Natural killer cell (primary cell): ENCODE measurements at regions not wholly inside any gene's neighbourhood (a gene's known extent, or its start where the extent isn't known, plus 50 kb on each side); places are given as distances from the start of the nearest gene placed in this dataset.

Source experiments
- ATAC-seq, 3 donors: fragments of 150-1000 bp in 2 of 3; fragments of 200-7000 bp in 1 of 3; cut with Tn5 transposase; 1 replicate in 1 of 3; 2 replicates in 2 of 3; pipeline ENCODE4 v1.10.0; 2021; ENCODE audit warnings: mild to moderate bottlenecking in 2 of 3, moderate library complexity in 2 of 3
- DNase-seq, 2 donors: peaks; one replicate each; pipeline versions ENCODE4 v3.0.0 to v3.0.0-alpha.2; 2013 to 2021; ENCODE audit warnings: mixed read lengths in 1 of 2
- H3K27ac ChIP-seq: one replicate; pipeline ENCODE4 v1.5.1; 2013; ENCODE audit warnings: mild to moderate bottlenecking, low read length
- H3K27me3 ChIP-seq: one replicate; pipeline ENCODE4 v1.6.1; 2013; ENCODE audit warnings: low read length; ENCODE audit not compliant: control insufficient read depth, insufficient read depth
- H3K36me3 ChIP-seq: one replicate; pipeline ENCODE4 v1.6.1; 2013; ENCODE audit warnings: low read length; ENCODE audit not compliant: control insufficient read depth, insufficient read depth
- H3K4me1 ChIP-seq: one replicate; pipeline ENCODE4 v1.6.1; 2013; ENCODE audit warnings: low read length; ENCODE audit not compliant: control insufficient read depth, insufficient read depth
- H3K4me3 ChIP-seq: one replicate; pipeline ENCODE4 v1.5.1; 2013; ENCODE audit warnings: low read length
- H3K9me3 ChIP-seq: one replicate; pipeline ENCODE4 v1.6.1; 2013; ENCODE audit warnings: low read length; ENCODE audit not compliant: control insufficient read depth, insufficient read depth
- H3K27ac Mint-ChIP-seq, 2 donors: one replicate each; pipeline ENCODE4 v1.8.0; 2022; ENCODE audit warnings: mild to moderate bottlenecking in 2 of 2, mixed read lengths in 2 of 2, moderate library complexity in 1 of 2
- H3K27me3 Mint-ChIP-seq, 2 donors: one replicate each; pipeline ENCODE4 v1.8.0; 2022; ENCODE audit warnings: low read depth in 2 of 2, mixed read lengths in 2 of 2
- H3K36me3 Mint-ChIP-seq: one replicate; pipeline ENCODE4 v1.8.0; 2022; ENCODE audit warnings: mixed read lengths
- H3K4me1 Mint-ChIP-seq, 2 donors: one replicate each; pipeline ENCODE4 v1.8.0; 2022; ENCODE audit warnings: mixed read lengths in 2 of 2
- H3K4me3 Mint-ChIP-seq: one replicate; pipeline ENCODE4 v1.8.0; 2022; ENCODE audit warnings: mild to moderate bottlenecking, moderate library complexity, mixed read lengths
- H3K9me3 Mint-ChIP-seq, 2 donors: one replicate each; pipeline ENCODE4 v1.8.0; 2022; ENCODE audit warnings: mixed read lengths in 2 of 2
- WGBS: methylation state at CpG from one replicate; pipeline ENCODE4 v1.1.7; 2013; ENCODE audit warnings: missing lambda C conversion rate; ENCODE audit not compliant: insufficient coverage; 5-methylcytosine and 5-hydroxymethylcytosine counted together
- intact Hi-C: fragments of 100-400 bp; cut with micrococcal nuclease; formaldehyde crosslinking; loops from one replicate; pipeline ENCODE4 v1.14.2; 2022
- TF ChIP-seq, protein P1 (sequence below): fragments of 200-600 bp; IDR thresholded peaks from one replicate; pipeline ENCODE4 v1.8.0; 2022; ENCODE audit warnings: antibody characterized with exemption

DNA sequence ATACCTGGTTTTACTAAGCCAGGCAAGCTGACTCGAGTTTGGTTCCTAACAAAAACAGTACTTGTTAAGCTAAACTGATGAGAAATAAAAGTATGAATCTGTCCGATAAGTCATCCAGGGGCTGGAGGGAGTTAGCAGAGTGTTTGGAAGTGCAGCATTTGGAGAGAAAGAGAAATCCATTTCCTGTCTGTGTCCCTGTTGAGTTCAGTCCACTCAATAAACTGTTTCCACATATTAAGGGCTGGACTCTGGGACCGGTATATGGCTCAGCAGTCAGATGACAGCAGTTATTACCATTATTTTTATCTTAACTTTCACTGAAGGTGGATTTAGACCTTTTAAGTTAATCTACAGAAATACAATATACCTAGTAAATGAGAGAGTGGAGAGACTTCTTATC lies 130.6 kb upstream of the ADRA1B start:
- Mint-ChIP-seq H3K4me3 (no peak overlapping the region), H3K4me1 (no peaks in the 10 kb centered on the region), H3K9me3 (no peaks in the 10 kb centered on the region), H3K27ac (no peak overlapping the region), H3K36me3 (no peaks in the 10 kb centered on the region), H3K27me3 (peaks cover 9 to 48% of the 10 kb centered on the region in 2 donors)
- no peak for DNase-seq
- Histone ChIP-seq H3K27me3 (no peaks in the 10 kb centered on the region), H3K27ac (no peak overlapping the region), H3K9me3 (no peaks in the 10 kb centered on the region), H3K36me3 (no peaks in the 10 kb centered on the region), H3K4me1 (no peaks in the 10 kb centered on the region), H3K4me3 (no peak overlapping the region)
- WGBS, result 84% methylated on average over 2 of the region's 3 CpGs
- no peak for ATAC-seq
- TF ChIP-seq, protein P1, sequence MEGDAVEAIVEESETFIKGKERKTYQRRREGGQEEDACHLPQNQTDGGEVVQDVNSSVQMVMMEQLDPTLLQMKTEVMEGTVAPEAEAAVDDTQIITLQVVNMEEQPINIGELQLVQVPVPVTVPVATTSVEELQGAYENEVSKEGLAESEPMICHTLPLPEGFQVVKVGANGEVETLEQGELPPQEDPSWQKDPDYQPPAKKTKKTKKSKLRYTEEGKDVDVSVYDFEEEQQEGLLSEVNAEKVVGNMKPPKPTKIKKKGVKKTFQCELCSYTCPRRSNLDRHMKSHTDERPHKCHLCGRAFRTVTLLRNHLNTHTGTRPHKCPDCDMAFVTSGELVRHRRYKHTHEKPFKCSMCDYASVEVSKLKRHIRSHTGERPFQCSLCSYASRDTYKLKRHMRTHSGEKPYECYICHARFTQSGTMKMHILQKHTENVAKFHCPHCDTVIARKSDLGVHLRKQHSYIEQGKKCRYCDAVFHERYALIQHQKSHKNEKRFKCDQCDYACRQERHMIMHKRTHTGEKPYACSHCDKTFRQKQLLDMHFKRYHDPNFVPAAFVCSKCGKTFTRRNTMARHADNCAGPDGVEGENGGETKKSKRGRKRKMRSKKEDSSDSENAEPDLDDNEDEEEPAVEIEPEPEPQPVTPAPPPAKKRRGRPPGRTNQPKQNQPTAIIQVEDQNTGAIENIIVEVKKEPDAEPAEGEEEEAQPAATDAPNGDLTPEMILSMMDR, result no peak
- intact Hi-C loops, result no loop called here

- H3K9me3 Mint-ChIP-seq, result no peaks in the 10 kb centered on the region
- ATAC-seq, result no peak
Observed at GRCh38 chr5:159786201-159786600, 130.1 kb upstream of the ADRA1B start.

DNA sequence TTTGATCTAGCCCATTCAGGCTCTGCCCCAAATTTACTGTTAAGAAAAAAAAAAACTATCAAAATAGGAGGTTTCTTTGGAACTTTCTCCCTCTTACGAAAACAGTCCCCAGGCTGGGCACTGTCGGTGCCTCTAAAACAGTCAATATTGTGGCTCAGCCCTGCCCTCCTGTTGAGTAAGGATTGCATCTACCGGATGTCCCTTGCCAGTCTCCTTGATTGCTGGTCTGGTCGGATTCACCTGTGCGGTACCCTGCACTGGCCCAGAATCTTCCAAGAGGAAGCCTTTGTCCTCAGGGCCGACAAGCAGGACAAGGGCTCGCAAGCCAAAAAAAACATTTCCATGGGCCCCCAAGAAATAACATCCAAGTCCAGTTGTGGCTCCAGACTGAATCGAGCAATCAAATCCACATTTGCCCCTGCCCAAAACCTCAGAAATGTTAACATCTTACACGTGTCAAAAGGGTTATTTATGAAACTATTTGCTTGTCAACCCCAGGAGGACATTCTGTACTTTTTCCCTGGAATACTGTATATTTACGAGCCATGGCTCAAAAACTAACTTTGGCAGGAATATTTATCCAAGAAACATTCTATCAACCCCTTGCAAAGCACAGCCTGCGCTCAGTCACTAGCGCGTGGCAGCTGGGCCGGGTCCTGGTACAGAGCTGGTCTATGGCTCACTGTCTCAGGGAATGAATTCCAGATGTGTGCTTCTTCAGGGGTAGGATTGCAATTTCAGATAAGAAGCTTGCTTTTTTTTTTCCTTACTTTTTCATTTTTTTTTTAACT lies 129.2 kb upstream of the ADRA1B start:
- Mint-ChIP-seq H3K36me3 (no peaks in the 10 kb centered on the region), H3K9me3 (no peaks in the 10 kb centered on the region), H3K27me3 (peaks cover 9 to 38% of the 10 kb centered on the region in 2 donors), H3K4me3 (no peak overlapping the region), H3K4me1 (no peaks in the 10 kb centered on the region), H3K27ac (no peak overlapping the region)
- TF ChIP-seq, protein P1, result no peak
- Histone ChIP-seq H3K9me3 (no peaks in the 10 kb centered on the region), H3K27ac (no peak overlapping the region), H3K4me3 (no peak overlapping the region), H3K27me3 (no peaks in the 10 kb centered on the region), H3K36me3 (no peaks in the 10 kb centered on the region), H3K4me1 (no peaks in the 10 kb centered on the region)
- intact Hi-C loops, result no loop called here
- ATAC-seq (no peak), DNase-seq (no peak)
- 93% methylated on average over 14 of the region's 14 CpGs for WGBS

More at GRCh38 chr5:159786201-159786600, 130.1 kb upstream of the ADRA1B start:
- no peaks in the 10 kb centered on the region for H3K9me3 ChIP-seq
- WGBS, result 90% methylated on average over 3 of the region's 3 CpGs
- H3K36me3 Mint-ChIP-seq, result no peaks in the 10 kb centered on the region
- H3K4me3 ChIP-seq, result no peak overlapping the region
- H3K27ac ChIP-seq, result no peak overlapping the region
- no peak for DNase-seq
- no peaks in the 10 kb centered on the region for H3K36me3 ChIP-seq
- H3K27me3 Mint-ChIP-seq, result peaks cover 9 to 47% of the 10 kb centered on the region in 2 donors
- H3K4me1 ChIP-seq, result no peaks in the 10 kb centered on the region
- intact Hi-C loops, result no loop called here
- TF ChIP-seq, protein P1, result no peak
- H3K4me3 Mint-ChIP-seq, result no peak overlapping the region
- no peaks in the 10 kb centered on the region for H3K27me3 ChIP-seq
- H3K27ac Mint-ChIP-seq, result no peak overlapping the region
- H3K4me1 Mint-ChIP-seq, result no peaks in the 10 kb centered on the region

DNA sequence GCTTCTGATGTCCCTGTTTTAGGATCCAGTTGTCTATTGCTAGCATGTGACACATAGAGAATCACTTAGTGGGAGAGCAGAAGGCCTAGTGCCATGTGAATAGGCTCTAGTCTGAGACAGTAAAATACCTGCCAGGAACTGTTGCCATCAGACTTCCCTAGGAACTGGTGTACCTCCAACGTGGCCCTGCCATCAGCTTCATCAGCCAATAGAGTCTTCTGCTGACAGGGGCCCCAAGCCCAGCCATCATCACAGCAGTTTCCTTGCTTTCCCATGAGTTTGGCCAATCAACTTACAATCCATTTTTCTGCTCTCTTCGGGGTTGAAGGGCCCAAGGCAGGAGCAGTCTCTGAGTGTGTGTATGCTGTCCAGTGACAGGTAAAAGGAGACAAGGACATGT lies 128.4 kb upstream of the ADRA1B start:
- no peaks in the 10 kb centered on the region for H3K36me3 ChIP-seq
- H3K9me3 ChIP-seq, result no peaks in the 10 kb centered on the region
- no peak for DNase-seq
- TF ChIP-seq, protein P1, result no peak
- no peak overlapping the region for H3K4me3 ChIP-seq
- Mint-ChIP-seq H3K27me3 (peaks cover 9 to 34% of the 10 kb centered on the region in 2 donors), H3K4me3 (no peak overlapping the region), H3K4me1 (no peaks in the 10 kb centered on the region), H3K9me3 (no peaks in the 10 kb centered on the region), H3K36me3 (no peaks in the 10 kb centered on the region), H3K27ac (no peak overlapping the region)
- no peaks in the 10 kb centered on the region for H3K27me3 ChIP-seq
- intact Hi-C loops, result no loop called here
- 80% methylated on average over 2 of the region's 2 CpGs for WGBS
- H3K27ac ChIP-seq, result no peak overlapping the region
- H3K4me1 ChIP-seq, result no peaks in the 10 kb centered on the region
- no peak for ATAC-seq
